H1 (cell line): ENCODE measurements at regions not wholly inside any gene's neighbourhood (a gene's known extent, or its start where the extent isn't known, plus 50 kb on each side); places are given as distances from the start of the nearest gene placed in this dataset.
A peak's percentile ranks its signal among the peaks of the same experiment; 100 is the strongest.

ENCODE experiments used
- CTCF ChIA-PET: fragments of 300-600 bp; sonication (Branson Sonifier 250); formaldehyde crosslinking; loops from one replicate; lab custom pipeline; 2021; ENCODE audit not compliant: partially characterized antibody; lab: Charles Lee
- POLR2A ChIA-PET: fragments of 300-600 bp; sonication (Branson Sonifier 250); formaldehyde crosslinking; loops from one replicate; lab custom pipeline; 2021; ENCODE audit warnings: inconsistent platforms; ENCODE audit not compliant: partially characterized antibody; lab: Charles Lee
- DNase-seq, 2 experiments: peaks; one replicate each; pipeline versions ENCODE4 v3.0.0 to v3.0.0-alpha.2; 2010 to 2022; ENCODE audit warnings: low spot score in 2 of 2, low read depth in 1 of 2, mixed read lengths in 1 of 2
- FAIRE-seq: peaks from 2 replicates; lab custom pipeline; 2011; peaks lifted over from hg19 to GRCh38; lab: Jason Lieb, UNC
- H2AFZ ChIP-seq: 2 replicates; pipeline ENCODE4 v1.8.1; 2012; ENCODE audit warnings: low read length, inconsistent platforms
- H2AK5ac ChIP-seq: 2 replicates; pipeline ENCODE4 v1.6.1; 2013; ENCODE audit warnings: low read depth, low read length
- H2BK120ac ChIP-seq: replicated peaks from 2 replicates; pipeline ENCODE3; 2013; ENCODE audit warnings: low read depth, low read length, inconsistent platforms
- H2BK12ac ChIP-seq: 2 replicates; pipeline ENCODE4 v1.6.1; 2013; ENCODE audit warnings: low read depth, low read length
- H2BK15ac ChIP-seq: 2 replicates; pipeline ENCODE4 v1.6.1; 2013; ENCODE audit warnings: low read length
- H2BK20ac ChIP-seq: 2 replicates; pipeline ENCODE4 v1.6.1; 2013; ENCODE audit warnings: low read length
- H2BK5ac ChIP-seq: 2 replicates; pipeline ENCODE4 v1.6.1; 2013; ENCODE audit warnings: low read depth, low read length
- H3K14ac ChIP-seq: 2 replicates; pipeline ENCODE4 v1.6.1; 2013; ENCODE audit warnings: inconsistent platforms; ENCODE audit not compliant: insufficient read length
- H3K18ac ChIP-seq: 2 replicates; pipeline ENCODE4 v1.6.1; 2013; ENCODE audit warnings: low read length; ENCODE audit errors: extremely low read depth
- H3K23ac ChIP-seq: 2 replicates; pipeline ENCODE4 v1.6.1; 2013; ENCODE audit warnings: inconsistent platforms; ENCODE audit not compliant: insufficient read length
- H3K23me2 ChIP-seq: 2 replicates; pipeline ENCODE4 v1.6.1; 2013; ENCODE audit warnings: low read depth, low read length
- H3K27ac ChIP-seq: 2 replicates; pipeline ENCODE4 v1.6.1; 2011; ENCODE audit warnings: low read depth, low read length, inconsistent platforms
- H3K27me3 ChIP-seq, 4 experiments: replicated peaks in 1 of 4; 1 replicate in 1 of 4; 2 replicates in 3 of 4; pipeline versions ENCODE4 v1.6.1 to v1.8.1; 2011 to 2013; ENCODE audit warnings: low read length in 3 of 4, mild to moderate bottlenecking in 3 of 4, inconsistent platforms in 2 of 4, mixed read lengths in 2 of 4, moderate library complexity in 1 of 4; ENCODE audit not compliant: control insufficient read depth in 3 of 4, insufficient read depth in 3 of 4; ENCODE audit errors: extremely low read depth in 1 of 4
- H3K36me3 ChIP-seq, 4 experiments: 2 replicates each; pipeline versions ENCODE4 v1.6.1 to v1.8.1; 2011 to 2013; ENCODE audit warnings: mild to moderate bottlenecking in 4 of 4, low read length in 3 of 4, moderate library complexity in 2 of 4, control low read depth in 1 of 4, inconsistent platforms in 1 of 4; ENCODE audit not compliant: insufficient read depth in 4 of 4, control insufficient read depth in 2 of 4
- H3K4ac ChIP-seq: replicated peaks from 2 replicates; pipeline ENCODE3; 2013; ENCODE audit warnings: low read length, low read depth, mixed read lengths, inconsistent platforms; ENCODE audit not compliant: insufficient read length
- H3K4me1 ChIP-seq, 4 experiments: replicated peaks in 1 of 4; 1 replicate in 1 of 4; 2 replicates in 3 of 4; pipeline versions ENCODE4 v1.6.1 to v1.8.1; 2011 to 2013; ENCODE audit warnings: low read length in 3 of 4, inconsistent platforms in 2 of 4, mixed read lengths in 1 of 4; ENCODE audit not compliant: insufficient read depth in 4 of 4, control insufficient read depth in 3 of 4
- H3K4me2 ChIP-seq, 2 experiments: 2 replicates each; pipeline versions ENCODE4 v1.6.1 to v1.8.1; 2011 to 2013; ENCODE audit warnings: low read depth in 2 of 2, low read length in 2 of 2, control low read depth in 1 of 2, inconsistent platforms in 1 of 2, mild to moderate bottlenecking in 1 of 2; ENCODE audit not compliant: insufficient read depth in 1 of 2
- H3K4me3 ChIP-seq, 4 experiments: fragments of 200-600, 300-600 bp in 1 of 4; sonication (generic), shearing (Covaris generic), sonication (Bioruptor Twin) in 1 of 4; 2 replicates each; pipeline versions ENCODE4 v1.5.1 to v1.8.1; 2011 to 2016; ENCODE audit warnings: low read length in 4 of 4, low read depth in 3 of 4, control low read depth in 2 of 4, inconsistent platforms in 2 of 4, mild to moderate bottlenecking in 2 of 4, mixed read lengths in 1 of 4, moderate library complexity in 1 of 4; ENCODE audit not compliant: insufficient read depth in 2 of 4; ENCODE audit errors: extremely low read depth in 1 of 4
- H3K56ac ChIP-seq: replicated peaks from 2 replicates; pipeline ENCODE3; 2013; ENCODE audit warnings: low read depth, mild to moderate bottlenecking, mixed read lengths, low read length, inconsistent platforms; ENCODE audit not compliant: insufficient read length
- H3K79me1 ChIP-seq: 2 replicates; pipeline ENCODE4 v1.6.1; 2013; ENCODE audit warnings: low read depth, low read length, control low read depth
- H3K79me2 ChIP-seq, 2 experiments: 2 replicates each; pipeline versions ENCODE4 v1.6.1 to v1.8.1; 2012 to 2013; ENCODE audit warnings: low read length in 2 of 2, mild to moderate bottlenecking in 2 of 2, inconsistent platforms in 1 of 2; ENCODE audit not compliant: insufficient read depth in 2 of 2, control insufficient read depth in 1 of 2
- H3K9ac ChIP-seq, 4 experiments: replicated peaks in 1 of 4; 1 replicate in 1 of 4; 2 replicates in 3 of 4; pipeline versions ENCODE4 v1.6.1 to v1.8.1; 2011 to 2013; ENCODE audit warnings: low read depth in 3 of 4, low read length in 3 of 4, control low read depth in 2 of 4, mild to moderate bottlenecking in 2 of 4, moderate library complexity in 2 of 4, inconsistent platforms in 1 of 4; ENCODE audit errors: extremely low read depth in 1 of 4
- H3K9me3 ChIP-seq, 2 experiments: 2 replicates each; pipeline versions ENCODE4 v1.6.1 to v1.8.1; 2012 to 2013; ENCODE audit warnings: mild to moderate bottlenecking in 2 of 2, moderate library complexity in 2 of 2, control low read depth in 1 of 2, inconsistent platforms in 1 of 2, low read depth in 1 of 2, low read length in 1 of 2, mixed read lengths in 1 of 2; ENCODE audit not compliant: insufficient read depth in 2 of 2
- H4K20me1 ChIP-seq, 2 experiments: replicated peaks in 1 of 2; 2 replicates each; pipeline versions ENCODE3 to v1.8.1; 2011 to 2013; ENCODE audit warnings: inconsistent platforms in 2 of 2, low read length in 2 of 2, mild to moderate bottlenecking in 1 of 2; ENCODE audit not compliant: insufficient read depth in 2 of 2, control insufficient read depth in 1 of 2
- H4K5ac ChIP-seq: 2 replicates; pipeline ENCODE4 v1.6.1; 2013; ENCODE audit warnings: low read length, low read depth, mixed read lengths, inconsistent platforms; ENCODE audit not compliant: insufficient read length
- H4K8ac ChIP-seq: 2 replicates; pipeline ENCODE4 v1.8.0; 2013; ENCODE audit warnings: mild to moderate bottlenecking, moderate library complexity, low read length, inconsistent platforms; ENCODE audit not compliant: insufficient read depth; ENCODE audit errors: extremely low read depth
- H4K91ac ChIP-seq: replicated peaks from 2 replicates; pipeline ENCODE3; 2013; ENCODE audit warnings: low read length, mixed read lengths, inconsistent platforms; ENCODE audit not compliant: insufficient read length
- BRCA1 ChIP-seq: IDR thresholded peaks from 2 replicates; pipeline ENCODE4 v1.6.1; 2012; ENCODE audit warnings: low read depth, low read length, improper control_type of control experiment
- CEBPB ChIP-seq: IDR thresholded peaks from 2 replicates; pipeline ENCODE4 v1.6.1; 2012; ENCODE audit warnings: low read depth, low read length
- E2F6 ChIP-seq: IDR thresholded peaks from 2 replicates; pipeline ENCODE4 v1.6.1; 2012; ENCODE audit warnings: inconsistent platforms
- JUND ChIP-seq: IDR thresholded peaks from 2 replicates; pipeline ENCODE4 v1.6.1; 2011; ENCODE audit warnings: mild to moderate bottlenecking, improper control_type of control experiment, low read length
- MAX ChIP-seq: IDR thresholded peaks from 2 replicates; pipeline ENCODE4 v1.6.1; 2012; ENCODE audit warnings: inconsistent platforms
- SIN3A ChIP-seq, 2 experiments: IDR thresholded peaks in 1 of 2; conservative IDR thresholded peaks in 1 of 2; 2 replicates each; pipeline ENCODE4 v1.6.1; 2011 to 2012; ENCODE audit warnings: low read length in 2 of 2, improper control_type of control experiment in 1 of 2, low read depth in 1 of 2, mild to moderate bottlenecking in 1 of 2
- TAF1 ChIP-seq: IDR thresholded peaks from 2 replicates; pipeline ENCODE4 v1.6.1; 2011; ENCODE audit warnings: mild to moderate bottlenecking, low read depth, low read length
- WGBS, 2 experiments: shearing (Covaris generic) in 1 of 2; methylation state at CpG; one replicate each; pipeline versions ENCODE4 v1.1.6 to v1.1.7; 2013 to 2015; ENCODE audit warnings: low lambda C conversion rate in 2 of 2, mixed read lengths in 2 of 2, inconsistent platforms in 1 of 2, low coverage in 1 of 2, missing lambda C conversion rate in 1 of 2; ENCODE audit not compliant: insufficient replicate concordance in 2 of 2, insufficient coverage in 1 of 2, insufficient read length in 1 of 2; ENCODE audit errors: extremely low coverage in 1 of 2, missing lambda C conversion rate in 1 of 2; 5-methylcytosine and 5-hydroxymethylcytosine counted together

- no peak overlapping the region for H3K27ac ChIP-seq
- H3K9ac ChIP-seq: no peak overlapping the region
- no peak overlapping the region for H2BK20ac ChIP-seq
- no peak overlapping the region for H2BK5ac ChIP-seq
- peaks cover 0 to 28% (median 11%) of the 10 kb centered on the region in 4 experiments; a peak in 6 of 7 replicates for H3K4me1 ChIP-seq
- DNase-seq: peak in 1 of 2 experiments; percentile 47
- peak overlapping the region; percentile 10; the same call in 1 of the 2 replicates for H2BK12ac ChIP-seq
- no peak overlapping the region for H3K56ac ChIP-seq
- 0 out of 2 replicates have a peak overlapping the region, but pooled peaks have one; percentile 61 for H2AK5ac ChIP-seq
- no peaks in the 10 kb centered on the region for H3K79me2 ChIP-seq
- no peak overlapping the region for H4K5ac ChIP-seq
- no peaks in the 10 kb centered on the region for H3K23me2 ChIP-seq
- H3K18ac ChIP-seq: peak overlapping the region; percentile 51
- H3K36me3 ChIP-seq: no peaks in the 10 kb centered on the region
- H4K91ac ChIP-seq: peak overlapping the region; percentile 7
- TF ChIP-seq TAF1 (no peak), MAX (0 out of 2 replicates have a peak, but pooled peaks have one; percentile 36), E2F6 (peak; percentile 60), JUND (no peak), SIN3A (conservative IDR thresholded peaks at IDR 0.05 in 1 of 2, IDR thresholded peaks at IDR 0.05 in 1 of 2; ENCODE audit: low read depth in 1 of 2, low read length in 2 of 2) (no peak), BRCA1 (no peak), CEBPB (no peak)
- 0 out of 8 replicates have a peak overlapping the region, but pooled peaks of 1 of the 4 experiments have one; percentile 7 for H3K4me3 ChIP-seq
- H4K20me1 ChIP-seq: no peaks in the 10 kb centered on the region
- no peak overlapping the region for H3K14ac ChIP-seq
- H3K23ac ChIP-seq: no peak overlapping the region
- H4K8ac ChIP-seq: no peak overlapping the region
- CTCF ChIA-PET: interaction anchor here (0.8 to 4.0 kb wide), 8 partner anchors 8 to 35 kb away, joined by 3 to 33 read pairs (median 7); no protein-coding TSS in a partner anchor
- 0 out of 4 replicates have a peak, but pooled peaks cover 0 to 2% of the 10 kb centered on the region in 2 experiments for H3K9me3 ChIP-seq
- H3K79me1 ChIP-seq: no peaks in the 10 kb centered on the region
- no peak for FAIRE-seq
- H3K4me2 ChIP-seq: 0 out of 4 replicates have a peak overlapping the region, but pooled peaks have one; percentile 23 to 27
- H2BK15ac ChIP-seq: no peak overlapping the region
- peak overlapping the region; percentile 7 for H2BK120ac ChIP-seq
- POLR2A ChIA-PET: no interaction called here
- no peaks in the 10 kb centered on the region for H3K27me3 ChIP-seq
- no peak overlapping the region for H3K4ac ChIP-seq
- no peak overlapping the region for H2AFZ ChIP-seq
- 74% methylated on average over 23 of the region's 29 CpGs; no CpG with 5 or more reads in 1 of the 2 experiments for WGBS, 2 experiments
Measured at GRCh38 chr6:166747644-166748595, 120.9 kb upstream of the RPS6KA2 start.
